GM12878 (cell line): ENCODE measurements at regions not wholly inside any gene's neighbourhood (a gene's known extent, or its start where the extent isn't known, plus 50 kb on each side); places are given as distances from the start of the nearest gene placed in this dataset.

Experiments
- ATAC-seq: fragments of 200-7000 bp; cut with Tn5 transposase; 3 replicates; pipeline ENCODE4 v1.9.1; 2020; ENCODE audit warnings: mild to moderate bottlenecking, moderate library complexity
- BruUV-seq: library from RNA; stranded (reverse); fragments of 400-500 nt; replicated peaks from 2 replicates; lab custom pipeline; 2021; lab: Mats Ljungman, UMichigan
- CTCF ChIA-PET: fragments of 300-600 bp; sonication (Branson Sonifier 250); formaldehyde crosslinking; extraction: SDS; loops from one replicate; lab custom pipeline; 2021; ENCODE audit warnings: inconsistent platforms; lab: Yijun Ruan, JAX
- POLR2A ChIA-PET: fragments of 350-600 bp; formaldehyde crosslinking; extraction: SDS; loops from one replicate; lab custom pipeline; 2021; ENCODE audit warnings: inconsistent platforms; lab: Charles Lee
- RAD21 ChIA-PET: fragments of 300-600 bp; sonication (Branson Sonifier 250); formaldehyde crosslinking; loops from one replicate; lab custom pipeline; 2023; ENCODE audit warnings: antibody characterized with exemption; ENCODE audit not compliant: unreplicated experiment; lab: Charles Lee
- SMC1A ChIA-PET: fragments of 300-600 bp; sonication (Branson Sonifier 250); formaldehyde crosslinking; loops from one replicate; lab custom pipeline; 2023; ENCODE audit not compliant: unreplicated experiment, uncharacterized antibody; lab: Charles Lee
- DNase-seq: peaks from one replicate; pipeline ENCODE4 v3.0.0-alpha.2; 2011; ENCODE audit warnings: low read depth, low spot score
- FAIRE-seq: peaks from 3 replicates; lab custom pipeline; 2011; peaks lifted over from hg19 to GRCh38; lab: Jason Lieb, UNC
- H2AFZ ChIP-seq: 2 replicates; pipeline ENCODE4 v1.6.0; 2011; ENCODE audit warnings: low read depth, low read length, control low read depth; ENCODE audit not compliant: control insufficient read depth
- H3K27ac ChIP-seq: 2 replicates; pipeline ENCODE4 v1.5.1; 2011; ENCODE audit warnings: control low read depth; ENCODE audit not compliant: control insufficient read depth, insufficient read depth
- H3K27me3 ChIP-seq, 2 experiments: replicated peaks in 1 of 2; 2 replicates each; pipeline versions ENCODE4 v1.6.0 to v1.6.1; 2011; ENCODE audit warnings: low read length in 1 of 2; ENCODE audit not compliant: control insufficient read depth in 2 of 2, insufficient read depth in 2 of 2
- H3K36me3 ChIP-seq, 2 experiments: 2 replicates each; pipeline ENCODE4 v1.5.1; 2011; ENCODE audit warnings: low read length in 1 of 2; ENCODE audit not compliant: control insufficient read depth in 2 of 2, insufficient read depth in 2 of 2
- H3K4me1 ChIP-seq: 2 replicates; pipeline ENCODE4 v1.6.1; 2011; ENCODE audit warnings: mild to moderate bottlenecking, low read length, moderate library complexity, mixed read lengths; ENCODE audit not compliant: control insufficient read depth, insufficient read depth
- H3K4me2 ChIP-seq: 2 replicates; pipeline ENCODE4 v1.6.0; 2011; ENCODE audit warnings: control low read depth; ENCODE audit not compliant: control insufficient read depth, insufficient read depth
- H3K4me3 ChIP-seq: fragments of 200-600 bp; sonication (generic); 2 replicates; pipeline ENCODE4 v1.5.1; 2016
- H3K79me2 ChIP-seq: 2 replicates; pipeline ENCODE4 v1.6.0; 2011; ENCODE audit warnings: low read length; ENCODE audit not compliant: control insufficient read depth, insufficient read depth
- H3K9ac ChIP-seq: 2 replicates; pipeline ENCODE4 v1.8.0; 2011; ENCODE audit warnings: low read length, control low read depth, mixed read lengths; ENCODE audit not compliant: control insufficient read depth, insufficient read depth
- H3K9me3 ChIP-seq: replicated peaks from 3 replicates; pipeline ENCODE4 v1.5.1; 2011; ENCODE audit warnings: mild to moderate bottlenecking, low read length; ENCODE audit not compliant: control insufficient read depth, insufficient read depth
- H4K20me1 ChIP-seq: 2 replicates; pipeline ENCODE4 v1.6.0; 2011; ENCODE audit not compliant: control insufficient read depth, insufficient read depth
- BCL11A ChIP-seq: IDR thresholded peaks from 2 replicates; pipeline ENCODE4 v1.6.1; 2011; ENCODE audit warnings: low read depth, low read length
- HDGF ChIP-seq: fragments of 450-650 bp; IDR thresholded peaks from 2 replicates; pipeline ENCODE4 v1.6.1; 2016; ENCODE audit warnings: antibody characterized with exemption
- NFYA ChIP-seq: IDR thresholded peaks from 2 replicates; pipeline ENCODE4 v1.6.1; 2011; ENCODE audit warnings: low read depth, mild to moderate bottlenecking, low read length, improper control_type of control experiment, borderline replicate concordance
- NFYB ChIP-seq: IDR thresholded peaks from 2 replicates; pipeline ENCODE4 v1.6.1; 2011; ENCODE audit warnings: low read depth, mild to moderate bottlenecking, low read length, improper control_type of control experiment, moderate library complexity; ENCODE audit not compliant: insufficient read depth
- SPI1 ChIP-seq: IDR thresholded peaks from 2 replicates; pipeline ENCODE4 v1.6.1; 2011; ENCODE audit warnings: low read depth, mild to moderate bottlenecking, low read length, moderate library complexity, borderline replicate concordance; ENCODE audit not compliant: insufficient read depth
- SREBF1 ChIP-seq: IDR thresholded peaks from 2 replicates; pipeline ENCODE4 v1.6.1; 2012; ENCODE audit warnings: mild to moderate bottlenecking, low read length
- SREBF2 ChIP-seq: IDR thresholded peaks from 2 replicates; pipeline ENCODE4 v1.6.1; 2012; ENCODE audit warnings: mild to moderate bottlenecking, low read length
- WGBS: methylation state at CpG from one replicate; pipeline ENCODE4 v1.1.6; 2016; ENCODE audit warnings: low lambda C conversion rate; ENCODE audit not compliant: insufficient replicate concordance, insufficient coverage; ENCODE audit errors: missing lambda C conversion rate; 5-methylcytosine and 5-hydroxymethylcytosine counted together
- in situ Hi-C: fragments of 300-500 bp; cut with MboI; formaldehyde crosslinking; loops from 9 replicates; pipeline ENCODE4 v1.14.3; 2018; ENCODE audit warnings: mixed read lengths
- intact Hi-C: fragments of 100-400 bp; cut with micrococcal nuclease; formaldehyde crosslinking; loops from one replicate; pipeline ENCODE4 v1.14.2; 2022; ENCODE audit not compliant: unreplicated experiment
- TF ChIP-seq, protein P1 (sequence below): fragments of 450-650 bp; IDR thresholded peaks from 2 replicates; pipeline ENCODE4 v1.6.1; 2017; ENCODE audit warnings: antibody characterized with exemption, mild to moderate bottlenecking, moderate library complexity
- TF ChIP-seq, protein P2 (sequence below): fragments of 450-650 bp; IDR thresholded peaks from 2 replicates; pipeline ENCODE4 v1.6.1; 2017; ENCODE audit warnings: mild to moderate bottlenecking, moderate library complexity
- TF ChIP-seq, protein P3 (sequence below): fragments of 450-650 bp; IDR thresholded peaks from 2 replicates; pipeline ENCODE4 v1.6.1; 2017; ENCODE audit warnings: mild to moderate bottlenecking
- TF ChIP-seq, protein P4 (sequence below): IDR thresholded peaks from 2 replicates; pipeline ENCODE4 v1.6.1; 2012; ENCODE audit warnings: mild to moderate bottlenecking, low read depth, low read length

GRCh38 chr11:43582863-43583462, 97.6 kb upstream of the HSD17B12 start:
- no peaks in the 10 kb centered on the region for H3K36me3 ChIP-seq
- H3K79me2 ChIP-seq, result no peaks in the 10 kb centered on the region
- POLR2A ChIA-PET, result no interaction called here
- H3K27ac ChIP-seq, result no peak overlapping the region
- WGBS, result 61% methylated on average over 20 of the region's 26 CpGs
- H3K9me3 ChIP-seq, result no peaks in the 10 kb centered on the region; the same call in 2 of the 3 replicates
- no peaks in the 10 kb centered on the region for H3K4me1 ChIP-seq
- DNase-seq (no peak), FAIRE-seq (no peak), ATAC-seq (no peak)
- intact Hi-C loops (no loop called here), in situ Hi-C loops (no loop called here)
- CTCF ChIA-PET, result interaction anchor here (0.5 to 0.7 kb wide), 2 partner anchors 50 to 697 kb away, joined by 3 read pairs; no protein-coding TSS in a partner anchor
- no peak overlapping the region for H3K4me2 ChIP-seq
- no peak overlapping the region for H2AFZ ChIP-seq
- no peaks in the 10 kb centered on the region for H4K20me1 ChIP-seq
- TF ChIP-seq, protein P1, sequence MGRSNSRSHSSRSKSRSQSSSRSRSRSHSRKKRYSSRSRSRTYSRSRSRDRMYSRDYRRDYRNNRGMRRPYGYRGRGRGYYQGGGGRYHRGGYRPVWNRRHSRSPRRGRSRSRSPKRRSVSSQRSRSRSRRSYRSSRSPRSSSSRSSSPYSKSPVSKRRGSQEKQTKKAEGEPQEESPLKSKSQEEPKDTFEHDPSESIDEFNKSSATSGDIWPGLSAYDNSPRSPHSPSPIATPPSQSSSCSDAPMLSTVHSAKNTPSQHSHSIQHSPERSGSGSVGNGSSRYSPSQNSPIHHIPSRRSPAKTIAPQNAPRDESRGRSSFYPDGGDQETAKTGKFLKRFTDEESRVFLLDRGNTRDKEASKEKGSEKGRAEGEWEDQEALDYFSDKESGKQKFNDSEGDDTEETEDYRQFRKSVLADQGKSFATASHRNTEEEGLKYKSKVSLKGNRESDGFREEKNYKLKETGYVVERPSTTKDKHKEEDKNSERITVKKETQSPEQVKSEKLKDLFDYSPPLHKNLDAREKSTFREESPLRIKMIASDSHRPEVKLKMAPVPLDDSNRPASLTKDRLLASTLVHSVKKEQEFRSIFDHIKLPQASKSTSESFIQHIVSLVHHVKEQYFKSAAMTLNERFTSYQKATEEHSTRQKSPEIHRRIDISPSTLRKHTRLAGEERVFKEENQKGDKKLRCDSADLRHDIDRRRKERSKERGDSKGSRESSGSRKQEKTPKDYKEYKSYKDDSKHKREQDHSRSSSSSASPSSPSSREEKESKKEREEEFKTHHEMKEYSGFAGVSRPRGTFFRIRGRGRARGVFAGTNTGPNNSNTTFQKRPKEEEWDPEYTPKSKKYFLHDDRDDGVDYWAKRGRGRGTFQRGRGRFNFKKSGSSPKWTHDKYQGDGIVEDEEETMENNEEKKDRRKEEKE, result no peak
- TF ChIP-seq NFYB (no peak), BCL11A (no peak), SREBF2 (no peak), SREBF1 (no peak), SPI1 (no peak), NFYA (no peak), HDGF (no peak)
- TF ChIP-seq, protein P2, sequence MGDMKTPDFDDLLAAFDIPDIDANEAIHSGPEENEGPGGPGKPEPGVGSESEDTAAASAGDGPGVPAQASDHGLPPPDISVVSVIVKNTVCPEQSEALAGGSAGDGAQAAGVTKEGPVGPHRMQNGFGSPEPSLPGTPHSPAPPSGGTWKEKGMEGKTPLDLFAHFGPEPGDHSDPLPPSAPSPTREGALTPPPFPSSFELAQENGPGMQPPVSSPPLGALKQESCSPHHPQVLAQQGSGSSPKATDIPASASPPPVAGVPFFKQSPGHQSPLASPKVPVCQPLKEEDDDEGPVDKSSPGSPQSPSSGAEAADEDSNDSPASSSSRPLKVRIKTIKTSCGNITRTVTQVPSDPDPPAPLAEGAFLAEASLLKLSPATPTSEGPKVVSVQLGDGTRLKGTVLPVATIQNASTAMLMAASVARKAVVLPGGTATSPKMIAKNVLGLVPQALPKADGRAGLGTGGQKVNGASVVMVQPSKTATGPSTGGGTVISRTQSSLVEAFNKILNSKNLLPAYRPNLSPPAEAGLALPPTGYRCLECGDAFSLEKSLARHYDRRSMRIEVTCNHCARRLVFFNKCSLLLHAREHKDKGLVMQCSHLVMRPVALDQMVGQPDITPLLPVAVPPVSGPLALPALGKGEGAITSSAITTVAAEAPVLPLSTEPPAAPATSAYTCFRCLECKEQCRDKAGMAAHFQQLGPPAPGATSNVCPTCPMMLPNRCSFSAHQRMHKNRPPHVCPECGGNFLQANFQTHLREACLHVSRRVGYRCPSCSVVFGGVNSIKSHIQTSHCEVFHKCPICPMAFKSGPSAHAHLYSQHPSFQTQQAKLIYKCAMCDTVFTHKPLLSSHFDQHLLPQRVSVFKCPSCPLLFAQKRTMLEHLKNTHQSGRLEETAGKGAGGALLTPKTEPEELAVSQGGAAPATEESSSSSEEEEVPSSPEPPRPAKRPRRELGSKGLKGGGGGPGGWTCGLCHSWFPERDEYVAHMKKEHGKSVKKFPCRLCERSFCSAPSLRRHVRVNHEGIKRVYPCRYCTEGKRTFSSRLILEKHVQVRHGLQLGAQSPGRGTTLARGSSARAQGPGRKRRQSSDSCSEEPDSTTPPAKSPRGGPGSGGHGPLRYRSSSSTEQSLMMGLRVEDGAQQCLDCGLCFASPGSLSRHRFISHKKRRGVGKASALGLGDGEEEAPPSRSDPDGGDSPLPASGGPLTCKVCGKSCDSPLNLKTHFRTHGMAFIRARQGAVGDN, result no peak
- TF ChIP-seq, protein P3, sequence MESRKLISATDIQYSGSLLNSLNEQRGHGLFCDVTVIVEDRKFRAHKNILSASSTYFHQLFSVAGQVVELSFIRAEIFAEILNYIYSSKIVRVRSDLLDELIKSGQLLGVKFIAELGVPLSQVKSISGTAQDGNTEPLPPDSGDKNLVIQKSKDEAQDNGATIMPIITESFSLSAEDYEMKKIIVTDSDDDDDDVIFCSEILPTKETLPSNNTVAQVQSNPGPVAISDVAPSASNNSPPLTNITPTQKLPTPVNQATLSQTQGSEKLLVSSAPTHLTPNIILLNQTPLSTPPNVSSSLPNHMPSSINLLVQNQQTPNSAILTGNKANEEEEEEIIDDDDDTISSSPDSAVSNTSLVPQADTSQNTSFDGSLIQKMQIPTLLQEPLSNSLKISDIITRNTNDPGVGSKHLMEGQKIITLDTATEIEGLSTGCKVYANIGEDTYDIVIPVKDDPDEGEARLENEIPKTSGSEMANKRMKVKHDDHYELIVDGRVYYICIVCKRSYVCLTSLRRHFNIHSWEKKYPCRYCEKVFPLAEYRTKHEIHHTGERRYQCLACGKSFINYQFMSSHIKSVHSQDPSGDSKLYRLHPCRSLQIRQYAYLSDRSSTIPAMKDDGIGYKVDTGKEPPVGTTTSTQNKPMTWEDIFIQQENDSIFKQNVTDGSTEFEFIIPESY, result no peak
- TF ChIP-seq, protein P4, sequence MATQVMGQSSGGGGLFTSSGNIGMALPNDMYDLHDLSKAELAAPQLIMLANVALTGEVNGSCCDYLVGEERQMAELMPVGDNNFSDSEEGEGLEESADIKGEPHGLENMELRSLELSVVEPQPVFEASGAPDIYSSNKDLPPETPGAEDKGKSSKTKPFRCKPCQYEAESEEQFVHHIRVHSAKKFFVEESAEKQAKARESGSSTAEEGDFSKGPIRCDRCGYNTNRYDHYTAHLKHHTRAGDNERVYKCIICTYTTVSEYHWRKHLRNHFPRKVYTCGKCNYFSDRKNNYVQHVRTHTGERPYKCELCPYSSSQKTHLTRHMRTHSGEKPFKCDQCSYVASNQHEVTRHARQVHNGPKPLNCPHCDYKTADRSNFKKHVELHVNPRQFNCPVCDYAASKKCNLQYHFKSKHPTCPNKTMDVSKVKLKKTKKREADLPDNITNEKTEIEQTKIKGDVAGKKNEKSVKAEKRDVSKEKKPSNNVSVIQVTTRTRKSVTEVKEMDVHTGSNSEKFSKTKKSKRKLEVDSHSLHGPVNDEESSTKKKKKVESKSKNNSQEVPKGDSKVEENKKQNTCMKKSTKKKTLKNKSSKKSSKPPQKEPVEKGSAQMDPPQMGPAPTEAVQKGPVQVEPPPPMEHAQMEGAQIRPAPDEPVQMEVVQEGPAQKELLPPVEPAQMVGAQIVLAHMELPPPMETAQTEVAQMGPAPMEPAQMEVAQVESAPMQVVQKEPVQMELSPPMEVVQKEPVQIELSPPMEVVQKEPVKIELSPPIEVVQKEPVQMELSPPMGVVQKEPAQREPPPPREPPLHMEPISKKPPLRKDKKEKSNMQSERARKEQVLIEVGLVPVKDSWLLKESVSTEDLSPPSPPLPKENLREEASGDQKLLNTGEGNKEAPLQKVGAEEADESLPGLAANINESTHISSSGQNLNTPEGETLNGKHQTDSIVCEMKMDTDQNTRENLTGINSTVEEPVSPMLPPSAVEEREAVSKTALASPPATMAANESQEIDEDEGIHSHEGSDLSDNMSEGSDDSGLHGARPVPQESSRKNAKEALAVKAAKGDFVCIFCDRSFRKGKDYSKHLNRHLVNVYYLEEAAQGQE, result no peak
- no peak overlapping the region for H3K4me3 ChIP-seq
- SMC1A ChIA-PET, result no interaction called here
- peaks cover 19 to 26% of the 10 kb centered on the region in 2 experiments for H3K27me3 ChIP-seq
- H3K9ac ChIP-seq, result no peak overlapping the region
- RAD21 ChIA-PET, result interaction anchor here (1.1 kb wide), 1 partner anchor 79 kb away, joined by 4 read pairs; no protein-coding TSS in a partner anchor
- no TSS peak for BruUV-seq
